ENCODE measurements at regions not wholly inside any gene's neighbourhood (a gene's known extent, or its start where the extent isn't known, plus 50 kb on each side); places are given as distances from the start of the nearest gene placed in this dataset.

DNA sequence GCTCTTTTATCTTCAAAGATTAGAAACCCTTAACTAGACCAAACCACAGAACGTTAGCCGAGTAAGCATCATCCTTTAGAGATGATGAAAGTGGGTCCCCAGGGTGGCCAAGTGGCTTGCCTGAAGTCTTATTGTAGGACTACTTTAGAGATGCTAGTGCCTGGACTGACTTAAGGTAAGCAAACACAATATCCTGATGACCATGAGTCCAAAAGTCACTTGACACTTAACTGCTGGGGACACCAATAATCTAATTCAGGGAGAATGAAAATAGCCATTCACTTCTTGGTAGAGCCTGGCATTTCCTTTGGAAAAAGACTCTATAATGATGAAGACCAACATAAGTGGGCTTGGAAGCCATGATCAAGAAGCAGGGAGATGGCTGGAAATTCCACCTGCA, 225.3 kb upstream of the IRF2BP2 start:
- H3K27me3 ChIP-seq, result no peaks in the 10 kb centered on the region
- intact Hi-C loops (cut with DNase I), result loop anchor here in 1 of 2 donors (10.0 kb wide), 1 partner anchor 220 kb away; the partner anchor contains the start of gene IRF2BP2
- DNase-seq (no peak), ATAC-seq (peak; percentile 53 to 66 (median 54))
- H3K9me3 ChIP-seq, result no peaks in the 10 kb centered on the region
- no peak overlapping the region for H3K4me3 ChIP-seq
- H3K4me1 ChIP-seq, result peaks cover 0 to 20% (median 12%) of the 10 kb centered on the region in 4 donors
- peak overlapping the region; percentile 68 to 75 (median 71) for H3K27ac ChIP-seq
- WGBS (ENCODE audit: insufficient coverage, low coverage, low lambda C conversion rate, missing lambda C conversion rate), result 40% methylated on average over 2 of the region's 2 CpGs
- TF ChIP-seq, protein P1, sequence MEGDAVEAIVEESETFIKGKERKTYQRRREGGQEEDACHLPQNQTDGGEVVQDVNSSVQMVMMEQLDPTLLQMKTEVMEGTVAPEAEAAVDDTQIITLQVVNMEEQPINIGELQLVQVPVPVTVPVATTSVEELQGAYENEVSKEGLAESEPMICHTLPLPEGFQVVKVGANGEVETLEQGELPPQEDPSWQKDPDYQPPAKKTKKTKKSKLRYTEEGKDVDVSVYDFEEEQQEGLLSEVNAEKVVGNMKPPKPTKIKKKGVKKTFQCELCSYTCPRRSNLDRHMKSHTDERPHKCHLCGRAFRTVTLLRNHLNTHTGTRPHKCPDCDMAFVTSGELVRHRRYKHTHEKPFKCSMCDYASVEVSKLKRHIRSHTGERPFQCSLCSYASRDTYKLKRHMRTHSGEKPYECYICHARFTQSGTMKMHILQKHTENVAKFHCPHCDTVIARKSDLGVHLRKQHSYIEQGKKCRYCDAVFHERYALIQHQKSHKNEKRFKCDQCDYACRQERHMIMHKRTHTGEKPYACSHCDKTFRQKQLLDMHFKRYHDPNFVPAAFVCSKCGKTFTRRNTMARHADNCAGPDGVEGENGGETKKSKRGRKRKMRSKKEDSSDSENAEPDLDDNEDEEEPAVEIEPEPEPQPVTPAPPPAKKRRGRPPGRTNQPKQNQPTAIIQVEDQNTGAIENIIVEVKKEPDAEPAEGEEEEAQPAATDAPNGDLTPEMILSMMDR (IDR thresholded peaks at IDR 0.05), result no peak
- TF ChIP-seq POLR2A (IDR thresholded peaks at IDR 0.05), result no peak
- H3K36me3 ChIP-seq, result no peaks in the 10 kb centered on the region

DNA sequence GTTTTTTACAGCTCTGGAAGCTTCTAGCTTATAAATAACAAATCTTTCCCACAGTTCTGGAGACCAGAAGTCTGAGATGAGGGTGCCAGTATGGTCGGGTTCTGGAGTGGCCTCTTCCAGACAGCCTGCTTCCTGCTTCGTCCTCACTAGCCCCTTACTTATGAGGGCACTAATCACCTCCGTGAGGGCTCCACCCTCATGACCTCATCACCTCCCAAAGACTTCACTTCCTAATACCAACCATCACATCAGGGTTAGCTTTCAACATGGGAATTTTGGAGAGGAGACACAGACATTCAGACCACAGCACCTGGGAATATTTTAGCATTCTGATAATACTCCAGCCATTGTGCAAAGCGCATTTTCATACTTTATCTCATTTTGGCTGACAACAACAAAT, 223.7 kb upstream of the IRF2BP2 start:
- peaks cover 0 to 20% (median 11%) of the 10 kb centered on the region in 4 donors for H3K4me1 ChIP-seq
- DNase-seq (no peak), ATAC-seq (no peak)
- no peaks in the 10 kb centered on the region for H3K9me3 ChIP-seq
- no peak overlapping the region for H3K4me3 ChIP-seq
- H3K36me3 ChIP-seq, result no peaks in the 10 kb centered on the region
- no peak overlapping the region for H3K27ac ChIP-seq
- intact Hi-C loops (cut with DNase I), result loop anchor here in 1 of 2 donors (10.0 kb wide), 1 partner anchor 219 kb away; the partner anchor contains the start of gene IRF2BP2
- 91% methylated on average over 1 of the region's 4 CpGs for WGBS (ENCODE audit: insufficient coverage, low coverage, low lambda C conversion rate, missing lambda C conversion rate)
- no peak for TF ChIP-seq POLR2A (IDR thresholded peaks at IDR 0.05)
- TF ChIP-seq, protein P1 (IDR thresholded peaks at IDR 0.05), result no peak
- H3K27me3 ChIP-seq, result no peaks in the 10 kb centered on the region

DNA sequence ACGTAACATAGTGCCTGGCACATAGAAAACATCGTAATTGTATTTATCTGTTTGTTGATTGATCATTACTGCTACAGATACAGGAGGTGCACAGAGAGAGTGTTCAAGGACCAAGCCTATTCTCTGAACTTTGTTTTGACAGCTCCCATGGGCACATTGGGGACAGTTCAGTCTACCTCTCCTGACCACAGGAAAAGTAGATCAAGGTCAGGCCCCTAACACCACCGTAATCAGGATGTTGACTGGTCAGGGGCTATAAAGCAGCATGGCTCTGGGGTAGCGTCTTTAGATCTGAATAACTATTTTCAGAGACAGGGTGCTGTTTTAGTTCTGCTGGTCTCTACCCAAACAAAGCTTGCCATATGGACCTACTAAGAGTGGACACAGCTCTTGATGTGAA, 223.1 kb upstream of the IRF2BP2 start:
- H3K36me3 ChIP-seq, result no peaks in the 10 kb centered on the region
- intact Hi-C loops (cut with DNase I), result loop anchor here in 1 of 2 donors (10.0 kb wide), 1 partner anchor 218 kb away; the partner anchor contains the start of gene IRF2BP2
- DNase-seq (no peak), ATAC-seq (no peak)
- no peak overlapping the region for H3K4me3 ChIP-seq
- H3K27me3 ChIP-seq, result no peaks in the 10 kb centered on the region
- no peaks in the 10 kb centered on the region for H3K9me3 ChIP-seq
- H3K27ac ChIP-seq, result no peak overlapping the region
- H3K4me1 ChIP-seq, result peaks cover 0 to 20% (median 11%) of the 10 kb centered on the region in 4 donors
- WGBS (ENCODE audit: insufficient coverage, low coverage, low lambda C conversion rate, missing lambda C conversion rate), result 88% methylated on average over 4 of the region's 4 CpGs
- TF ChIP-seq POLR2A (IDR thresholded peaks at IDR 0.05), result no peak
- TF ChIP-seq, protein P1 (IDR thresholded peaks at IDR 0.05), result no peak

DNA sequence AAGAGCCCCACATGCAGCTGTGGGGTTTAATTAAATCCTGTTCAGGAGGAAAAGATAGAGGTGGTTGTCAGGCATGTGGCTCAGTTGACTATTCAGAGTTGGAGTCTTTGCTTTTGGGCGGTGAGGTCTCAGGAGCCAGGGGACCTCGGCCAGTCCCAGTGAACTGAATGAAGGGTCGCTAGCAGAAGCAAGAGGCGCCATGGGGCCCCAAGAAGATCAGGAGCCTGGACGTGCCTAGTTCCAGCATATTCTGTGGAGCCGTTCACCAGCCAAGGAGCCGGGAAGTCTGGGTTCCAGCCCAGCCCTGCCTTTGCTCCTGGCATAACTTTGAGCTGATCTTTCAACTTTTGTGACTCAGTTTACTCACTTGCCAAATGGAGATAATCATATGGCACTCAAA, 217.7 kb upstream of the IRF2BP2 start:
- no peak for DNase-seq
- H3K36me3 ChIP-seq, result no peaks in the 10 kb centered on the region

More for the DNA sequence above, 217.7 kb upstream of the IRF2BP2 start:
- intact Hi-C loops (cut with DNase I), result no loop called here
- 95% methylated on average over 5 of the region's 7 CpGs for whole genome bisulfite sequencing (ENCODE audit: insufficient coverage, low coverage, low lambda C conversion rate, missing lambda C conversion rate)
- TF ChIP-seq, protein P1 (IDR thresholded peaks at IDR 0.05), result no peak
- no peak for TF ChIP-seq POLR2A (IDR thresholded peaks at IDR 0.05)
- no peak for ATAC-seq
- Histone ChIP-seq H3K9me3 (no peaks in the 10 kb centered on the region), H3K4me1 (no peaks in the 10 kb centered on the region), H3K27me3 (no peaks in the 10 kb centered on the region), H3K4me3 (no peak overlapping the region), H3K27ac (no peak overlapping the region)
